GM12878 (cell line): ENCODE measurements at regions not wholly inside any gene's neighbourhood (a gene's known extent, or its start where the extent isn't known, plus 50 kb on each side); places are given as distances from the start of the nearest gene placed in this dataset.
"Not testable (repeated sequence)": the region's sequence is repeated elsewhere in the genome, so short reads cannot be mapped to it uniquely, and the experiment has no call there.

ENCODE experiments used
- ATAC-seq: fragments of 200-7000 bp; cut with Tn5 transposase; 3 replicates; pipeline ENCODE4 v1.9.1; 2020; ENCODE audit warnings: mild to moderate bottlenecking, moderate library complexity
- BruUV-seq: library from RNA; stranded (reverse); fragments of 400-500 nt; replicated peaks from 2 replicates; lab custom pipeline; 2021; lab: Mats Ljungman, UMichigan
- CTCF ChIA-PET: fragments of 300-600 bp; sonication (Branson Sonifier 250); formaldehyde crosslinking; extraction: SDS; loops from one replicate; lab custom pipeline; 2021; ENCODE audit warnings: inconsistent platforms; lab: Yijun Ruan, JAX
- POLR2A ChIA-PET: fragments of 350-600 bp; formaldehyde crosslinking; extraction: SDS; loops from one replicate; lab custom pipeline; 2021; ENCODE audit warnings: inconsistent platforms; lab: Charles Lee
- RAD21 ChIA-PET: fragments of 300-600 bp; sonication (Branson Sonifier 250); formaldehyde crosslinking; loops from one replicate; lab custom pipeline; 2023; ENCODE audit warnings: antibody characterized with exemption; ENCODE audit not compliant: unreplicated experiment; lab: Charles Lee
- SMC1A ChIA-PET: fragments of 300-600 bp; sonication (Branson Sonifier 250); formaldehyde crosslinking; loops from one replicate; lab custom pipeline; 2023; ENCODE audit not compliant: unreplicated experiment, uncharacterized antibody; lab: Charles Lee
- DNase-seq: peaks from one replicate; pipeline ENCODE4 v3.0.0-alpha.2; 2011; ENCODE audit warnings: low read depth, low spot score
- FAIRE-seq: peaks from 3 replicates; lab custom pipeline; 2011; peaks lifted over from hg19 to GRCh38; lab: Jason Lieb, UNC
- H2AFZ ChIP-seq: 2 replicates; pipeline ENCODE4 v1.6.0; 2011; ENCODE audit warnings: low read depth, low read length, control low read depth; ENCODE audit not compliant: control insufficient read depth
- H3K27ac ChIP-seq: 2 replicates; pipeline ENCODE4 v1.5.1; 2011; ENCODE audit warnings: control low read depth; ENCODE audit not compliant: control insufficient read depth, insufficient read depth
- H3K27me3 ChIP-seq, 2 experiments: replicated peaks in 1 of 2; 2 replicates each; pipeline versions ENCODE4 v1.6.0 to v1.6.1; 2011; ENCODE audit warnings: low read length in 1 of 2; ENCODE audit not compliant: control insufficient read depth in 2 of 2, insufficient read depth in 2 of 2
- H3K36me3 ChIP-seq, 2 experiments: 2 replicates each; pipeline ENCODE4 v1.5.1; 2011; ENCODE audit warnings: low read length in 1 of 2; ENCODE audit not compliant: control insufficient read depth in 2 of 2, insufficient read depth in 2 of 2
- H3K4me1 ChIP-seq: 2 replicates; pipeline ENCODE4 v1.6.1; 2011; ENCODE audit warnings: mild to moderate bottlenecking, low read length, moderate library complexity, mixed read lengths; ENCODE audit not compliant: control insufficient read depth, insufficient read depth
- H3K4me2 ChIP-seq: 2 replicates; pipeline ENCODE4 v1.6.0; 2011; ENCODE audit warnings: control low read depth; ENCODE audit not compliant: control insufficient read depth, insufficient read depth
- H3K4me3 ChIP-seq: fragments of 200-600 bp; sonication (generic); 2 replicates; pipeline ENCODE4 v1.5.1; 2016
- H3K79me2 ChIP-seq: 2 replicates; pipeline ENCODE4 v1.6.0; 2011; ENCODE audit warnings: low read length; ENCODE audit not compliant: control insufficient read depth, insufficient read depth
- H3K9ac ChIP-seq: 2 replicates; pipeline ENCODE4 v1.8.0; 2011; ENCODE audit warnings: low read length, control low read depth, mixed read lengths; ENCODE audit not compliant: control insufficient read depth, insufficient read depth
- H3K9me3 ChIP-seq: replicated peaks from 3 replicates; pipeline ENCODE4 v1.5.1; 2011; ENCODE audit warnings: mild to moderate bottlenecking, low read length; ENCODE audit not compliant: control insufficient read depth, insufficient read depth
- H4K20me1 ChIP-seq: 2 replicates; pipeline ENCODE4 v1.6.0; 2011; ENCODE audit not compliant: control insufficient read depth, insufficient read depth
- BCL3 ChIP-seq: IDR thresholded peaks from 2 replicates; pipeline ENCODE4 v1.6.1; 2011; ENCODE audit warnings: borderline replicate concordance, low read depth, mild to moderate bottlenecking, moderate library complexity, low read length; ENCODE audit not compliant: insufficient read depth, poor library complexity, severe bottlenecking
- ESRRA ChIP-seq: IDR thresholded peaks from 2 replicates; pipeline ENCODE4 v1.6.1; 2012; ENCODE audit warnings: mild to moderate bottlenecking, low read length, improper control_type of control experiment
- NFXL1 ChIP-seq: fragments of 450-650 bp; IDR thresholded peaks from 2 replicates; pipeline ENCODE4 v1.6.1; 2017; ENCODE audit warnings: antibody characterized with exemption, mild to moderate bottlenecking, borderline replicate concordance
- NKRF ChIP-seq: fragments of 450-650 bp; conservative IDR thresholded peaks from 2 replicates; pipeline ENCODE4 v1.6.1; 2017; ENCODE audit warnings: mild to moderate bottlenecking, moderate library complexity
- SKIL ChIP-seq: fragments of 450-650 bp; IDR thresholded peaks from 2 replicates; pipeline ENCODE4 v1.6.1; 2017; ENCODE audit warnings: mild to moderate bottlenecking, low read depth, inconsistent platforms; ENCODE audit not compliant: poor library complexity, severe bottlenecking
- SREBF2 ChIP-seq: IDR thresholded peaks from 2 replicates; pipeline ENCODE4 v1.6.1; 2012; ENCODE audit warnings: mild to moderate bottlenecking, low read length
- ZBTB40 ChIP-seq: fragments of 450-650 bp; IDR thresholded peaks from 2 replicates; pipeline ENCODE4 v1.6.1; 2016; ENCODE audit warnings: mild to moderate bottlenecking, moderate library complexity, borderline replicate concordance
- WGBS: methylation state at CpG from one replicate; pipeline ENCODE4 v1.1.6; 2016; ENCODE audit warnings: low lambda C conversion rate; ENCODE audit not compliant: insufficient replicate concordance, insufficient coverage; ENCODE audit errors: missing lambda C conversion rate; 5-methylcytosine and 5-hydroxymethylcytosine counted together
- in situ Hi-C: fragments of 300-500 bp; cut with MboI; formaldehyde crosslinking; loops from 9 replicates; pipeline ENCODE4 v1.14.3; 2018; ENCODE audit warnings: mixed read lengths
- intact Hi-C: fragments of 100-400 bp; cut with micrococcal nuclease; formaldehyde crosslinking; loops from one replicate; pipeline ENCODE4 v1.14.2; 2022; ENCODE audit not compliant: unreplicated experiment

- Histone ChIP-seq H3K27me3 (no peaks in the 10 kb centered on the region), H3K4me2 (no peak overlapping the region), H2AFZ (no peak overlapping the region), H3K79me2 (no peaks in the 10 kb centered on the region), H3K27ac (no peak overlapping the region), H3K4me3 (no peak overlapping the region), H3K9ac (no peak overlapping the region), H4K20me1 (no peaks in the 10 kb centered on the region), H3K9me3 (no peaks in the 10 kb centered on the region; the same call in 2 of the 3 replicates), H3K4me1 (no peaks in the 10 kb centered on the region), H3K36me3 (no peaks in the 10 kb centered on the region)
- POLR2A ChIA-PET: no interaction called here
- in situ Hi-C loops: no loop called here
- no peak for TF ChIP-seq NFXL1
- no peak for TF ChIP-seq SREBF2
- no peak for TF ChIP-seq NKRF
- TF ChIP-seq SKIL: no peak
- TF ChIP-seq BCL3: no peak
- no peak for TF ChIP-seq ESRRA
- no peak for TF ChIP-seq ZBTB40
- SMC1A ChIA-PET: interaction anchor here (0.8 to 1.2 kb wide), 2 partner anchors 33 to 36 kb away, joined by 3 read pairs; no protein-coding TSS in a partner anchor
- whole genome bisulfite sequencing: 0% methylated on average over 1 of the region's 1 CpG
- DNase-seq (no peak), ATAC-seq (no peak), FAIRE-seq (no peak)
- intact Hi-C loops: no loop called here
- RAD21 ChIA-PET: no interaction called here
- no TSS peak for BruUV-seq
- CTCF ChIA-PET: no interaction called here
These were observed 229.3 kb upstream of the CTNND2 start for GRCh38 chr5:12133520-12133919.

- ATAC-seq, DNase-seq, H3K27ac ChIP-seq, SMC1A ChIA-PET, H3K4me1 ChIP-seq, POLR2A ChIA-PET, in situ Hi-C loops, H3K27me3 ChIP-seq, H4K20me1 ChIP-seq, intact Hi-C loops, H3K36me3 ChIP-seq, H2AFZ ChIP-seq, H3K79me2 ChIP-seq, H3K9me3 ChIP-seq, H3K4me2 ChIP-seq, H3K4me3 ChIP-seq, CTCF ChIA-PET, FAIRE-seq, RAD21 ChIA-PET, BruUV-seq, H3K9ac ChIP-seq: not testable (repeated sequence)
- WGBS: 42% methylated on average over 1 of the region's 2 CpGs
These were observed 226.8 kb upstream of the CTNND2 start for GRCh38 chr5:12131020-12131419.
